DMS153 treated with DMSO at 0.1 percent for 48 hours (cell line): ENCODE measurements at regions not wholly inside any gene's neighbourhood (a gene's known extent, or its start where the extent isn't known, plus 50 kb on each side); places are given as distances from the start of the nearest gene placed in this dataset.

Source experiments
- DNase-seq: peaks from one replicate; lab custom pipeline; 2025; ENCODE audit not compliant: unreplicated experiment; lab: John Stamatoyannopoulos, UW

DNA sequence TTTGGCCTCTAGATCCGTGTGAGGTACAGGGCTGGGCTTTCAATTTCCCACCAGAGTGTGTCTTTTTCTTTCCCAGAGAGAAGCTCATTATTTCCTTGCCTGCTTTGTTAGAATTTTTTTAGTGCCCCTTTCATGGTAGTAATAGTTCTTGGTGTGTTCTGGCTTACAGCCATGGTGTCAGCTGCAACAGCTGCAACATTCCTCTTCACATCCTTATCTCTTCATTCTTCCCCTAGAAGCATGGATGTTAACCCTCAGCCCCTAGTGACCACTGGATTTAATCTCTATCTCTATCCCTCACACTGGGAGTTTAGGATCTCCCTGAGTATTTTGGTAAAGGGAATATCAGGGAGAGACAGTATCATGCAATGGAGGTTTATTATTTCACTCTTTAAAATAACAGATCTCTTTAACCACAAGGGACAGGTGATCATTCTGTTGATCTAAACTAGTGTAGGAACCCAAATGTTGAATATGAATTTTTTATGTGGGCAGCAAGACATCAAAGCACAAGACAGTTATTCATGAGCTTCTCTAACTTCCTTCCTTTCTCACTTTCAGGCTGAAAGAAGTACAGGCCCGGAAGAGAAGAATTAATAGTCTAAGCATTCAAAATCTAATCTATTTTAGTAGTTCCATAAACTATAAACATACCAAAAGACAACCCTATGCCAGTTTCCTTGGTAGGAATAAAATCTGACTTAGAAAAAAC, 160.2 kb downstream of the FAM170A start:
- no peak for DNase-seq

DNA sequence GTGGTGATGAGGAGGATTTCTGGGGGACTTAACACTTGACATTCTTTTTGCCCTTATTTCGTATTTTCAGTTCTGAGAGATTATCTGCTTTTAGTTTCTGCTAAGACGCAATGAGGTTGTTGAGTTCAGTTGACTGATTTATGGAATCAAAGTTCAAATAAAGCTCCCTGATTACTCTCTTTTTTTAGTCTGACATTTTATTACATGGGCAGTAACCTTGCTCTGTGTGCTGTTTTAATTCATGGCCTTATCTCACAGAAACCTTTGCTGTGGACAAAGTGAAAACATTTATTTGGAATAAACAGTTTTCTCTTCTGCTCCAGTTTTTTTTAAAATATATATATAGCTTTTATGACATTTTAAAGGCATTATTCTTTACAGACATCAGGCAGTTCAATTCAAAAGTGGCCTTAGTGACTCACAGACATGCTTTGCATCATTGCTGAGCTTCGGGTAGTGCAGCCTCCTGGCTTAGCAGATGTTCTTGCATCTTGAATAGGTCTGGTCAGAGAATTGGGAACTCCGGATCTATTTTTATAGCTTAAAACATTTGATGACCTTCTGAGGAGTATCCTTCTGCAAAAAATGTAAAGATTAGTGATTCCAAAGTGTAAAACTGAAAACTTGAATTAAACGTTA, 162.9 kb downstream of the FAM170A start:
- no peak for DNase-seq

DNA sequence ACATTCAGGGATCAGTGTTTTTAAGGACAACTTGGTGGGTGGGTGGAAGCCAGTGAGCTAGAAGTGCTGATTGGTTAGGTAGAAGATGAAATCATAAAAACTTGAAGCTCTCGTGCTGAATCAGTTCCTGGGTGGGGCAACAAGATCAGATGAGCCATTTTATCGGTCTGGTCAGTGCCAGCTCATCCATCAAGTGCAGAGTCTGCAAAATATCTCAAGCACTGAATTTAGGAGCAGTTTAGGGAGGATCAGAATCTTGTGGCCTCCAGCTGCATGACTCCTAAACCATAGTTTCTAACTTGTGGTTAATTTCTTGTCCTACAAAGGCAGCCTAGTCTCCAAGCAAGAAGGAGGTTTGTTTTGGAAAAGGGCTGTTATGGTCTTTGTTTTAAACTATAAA, 166.4 kb downstream of the FAM170A start:
- DNase-seq = no peak

DNA sequence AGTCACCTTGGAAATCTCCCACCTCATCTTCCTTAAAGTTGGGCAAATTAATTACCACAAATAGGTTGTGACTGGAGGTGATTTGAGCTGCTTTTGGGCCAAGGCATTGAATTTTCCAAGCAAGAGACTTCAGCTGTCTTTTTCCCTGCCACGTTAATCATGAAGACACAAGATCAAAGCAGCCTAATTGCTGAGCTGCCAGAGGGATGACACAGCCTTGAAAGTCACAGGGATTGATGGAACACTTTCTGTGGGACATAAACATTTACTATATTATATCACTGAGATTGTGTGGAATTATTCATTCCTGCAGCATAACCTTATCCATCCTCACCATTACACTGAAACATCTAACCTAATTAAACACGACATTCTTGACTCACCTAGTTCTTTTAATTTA, 172.2 kb downstream of the FAM170A start:
- no peak for DNase-seq

DNA sequence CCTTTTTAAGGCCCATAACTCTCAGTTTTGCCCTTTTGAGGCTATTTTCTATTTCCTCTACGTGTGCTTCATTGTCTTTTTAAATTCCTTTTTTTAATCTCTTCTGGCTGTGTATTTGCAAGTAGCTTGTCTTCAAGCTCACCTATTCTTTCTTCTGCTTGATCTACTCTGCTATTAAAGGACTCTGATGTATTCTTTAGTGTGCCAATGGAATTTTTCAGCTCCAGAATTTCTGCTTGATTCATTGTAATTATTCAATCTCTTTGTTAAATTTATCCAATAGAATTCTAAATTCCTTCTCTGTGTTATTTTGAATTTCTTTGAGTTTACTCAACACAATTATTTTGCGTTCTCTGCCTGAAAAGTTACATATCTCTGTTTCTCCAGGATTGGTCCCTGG, 178.7 kb downstream of the FAM170A start:
- no peak for DNase-seq

DNA sequence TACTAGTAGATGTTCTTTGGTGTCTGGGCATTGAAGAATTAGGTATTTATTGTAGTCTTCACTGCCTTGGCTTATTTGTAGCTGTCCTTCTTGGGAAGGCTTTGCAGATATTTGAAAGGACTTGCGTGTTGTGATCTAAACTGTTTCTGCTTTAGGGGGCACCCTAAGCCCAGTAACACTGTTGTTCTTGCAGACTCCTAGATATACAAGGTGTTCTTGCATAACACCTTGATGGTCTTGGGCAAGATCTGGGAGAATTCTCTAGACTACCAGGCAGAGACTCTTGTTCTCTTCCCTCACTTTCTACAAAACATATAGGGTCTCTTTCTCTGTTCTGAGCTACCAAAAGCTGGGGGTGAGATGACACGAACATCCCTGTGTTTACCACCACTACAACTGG, 179.1 kb downstream of the FAM170A start:
- no peak for DNase-seq

DNA sequence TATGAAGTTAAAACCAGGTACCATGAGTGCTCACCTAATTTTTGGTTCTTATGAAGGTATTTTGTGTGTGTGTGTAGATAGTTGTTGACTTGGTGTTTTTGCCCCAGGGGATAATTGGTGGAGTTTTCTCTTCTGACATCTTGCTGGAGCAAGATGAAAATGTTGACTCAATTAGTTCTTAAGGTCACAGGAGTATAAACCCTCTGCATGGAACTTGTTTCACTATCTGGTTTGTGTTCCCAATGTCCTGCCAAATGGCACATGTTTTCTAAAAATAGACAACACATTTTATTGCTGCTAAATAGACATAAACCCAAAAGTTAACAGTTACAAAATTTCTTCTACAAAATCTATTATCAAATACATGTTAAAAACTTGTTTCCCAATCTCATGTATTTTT, 180.9 kb downstream of the FAM170A start:
- no peak for DNase-seq

DNA sequence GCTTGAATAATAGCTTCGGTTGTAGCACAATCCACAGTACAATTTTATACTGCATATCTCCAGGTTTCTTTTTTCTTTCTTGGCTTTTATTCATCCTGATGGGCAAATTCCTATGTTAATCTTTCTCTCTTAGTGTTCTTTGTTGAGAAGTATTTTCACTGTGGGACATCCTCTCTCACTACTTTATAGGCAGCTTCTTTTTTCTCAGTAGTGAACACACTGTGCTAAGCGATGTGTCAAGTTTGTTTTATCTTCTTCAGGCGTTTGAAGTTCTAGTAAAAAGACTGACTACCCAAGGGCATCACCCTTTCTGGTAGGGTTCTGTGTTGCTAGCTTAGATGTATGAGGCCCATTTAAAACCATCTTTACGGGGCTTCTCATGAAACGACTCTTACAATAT, 182.1 kb downstream of the FAM170A start:
- no peak for DNase-seq

DNA sequence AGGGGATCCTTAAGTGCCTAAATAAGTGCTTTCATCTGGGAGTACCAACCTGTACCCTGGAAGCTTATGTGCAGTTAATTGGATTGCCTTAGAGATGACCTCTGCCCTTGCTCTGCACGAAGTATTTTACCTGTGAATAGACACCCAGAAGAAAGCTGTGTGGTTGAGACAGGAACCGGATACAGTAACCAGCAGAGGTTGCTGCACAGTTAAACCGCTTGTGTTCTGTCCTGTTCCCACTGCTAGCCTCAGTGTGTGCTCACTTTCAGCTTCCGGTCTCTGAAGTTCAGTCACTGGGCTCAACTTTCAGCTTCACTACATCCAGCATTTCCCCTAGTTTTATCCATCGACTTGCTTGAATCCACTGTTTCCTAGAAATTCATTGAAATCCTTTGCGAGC, 185.3 kb downstream of the FAM170A start:
- DNase-seq = no peak

DNA sequence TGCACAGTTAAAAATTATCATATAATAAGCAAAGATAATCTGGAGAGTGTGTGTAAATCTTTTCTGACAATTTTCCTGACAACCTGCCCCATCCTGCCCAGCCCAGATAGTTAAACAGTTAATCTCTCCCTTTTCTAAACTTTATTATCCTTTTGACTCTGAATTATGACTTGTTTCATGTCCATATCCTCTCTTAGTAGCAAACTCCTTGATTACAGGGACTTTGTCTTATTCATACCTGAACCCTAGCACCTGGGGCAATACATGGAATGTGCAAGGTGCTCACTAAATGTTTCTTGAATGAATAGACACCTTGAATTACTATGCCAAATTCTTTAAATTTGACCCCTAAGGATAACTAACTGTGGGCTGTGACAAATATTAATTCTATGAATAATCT, 186.7 kb downstream of the FAM170A start:
- DNase-seq = no peak

DNA sequence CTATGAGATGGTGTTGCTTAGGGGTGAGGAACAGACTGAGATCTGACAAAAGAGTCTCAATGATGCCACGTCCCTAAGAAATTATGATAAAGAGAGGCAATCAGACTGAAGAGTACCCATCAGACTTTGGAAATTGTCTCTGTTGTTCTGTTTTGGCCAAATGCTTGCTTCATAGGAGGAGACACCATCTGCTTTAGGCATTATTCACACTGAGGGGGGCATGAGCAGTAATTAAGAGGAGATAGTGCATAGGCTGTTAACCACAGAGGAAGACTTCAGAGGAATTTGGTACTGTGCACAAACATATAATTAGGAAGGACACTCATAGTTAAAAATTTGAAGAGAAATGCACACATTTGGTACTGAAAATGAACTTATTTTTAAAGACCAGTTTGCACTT, 190.7 kb downstream of the FAM170A start:
- no peak for DNase-seq

DNA sequence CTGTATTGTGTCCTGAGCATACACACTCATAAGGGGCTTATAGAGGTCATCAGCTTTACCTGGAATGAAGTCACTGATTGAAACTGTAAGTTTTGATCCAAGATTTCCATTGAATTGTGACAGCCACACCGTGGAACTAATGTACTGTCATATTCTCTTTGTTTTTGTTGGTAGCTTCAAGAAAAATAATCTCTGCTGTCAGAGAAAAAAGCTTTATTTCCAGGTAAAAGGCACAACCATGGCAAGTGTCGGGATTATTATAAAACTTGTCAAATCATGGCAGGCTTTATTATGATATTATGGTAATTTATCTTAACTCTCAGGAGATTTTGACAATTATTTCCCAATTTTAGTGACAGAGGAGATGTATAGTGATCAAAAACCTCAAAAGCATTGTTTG, 191.2 kb downstream of the FAM170A start:
- no peak for DNase-seq

DNA sequence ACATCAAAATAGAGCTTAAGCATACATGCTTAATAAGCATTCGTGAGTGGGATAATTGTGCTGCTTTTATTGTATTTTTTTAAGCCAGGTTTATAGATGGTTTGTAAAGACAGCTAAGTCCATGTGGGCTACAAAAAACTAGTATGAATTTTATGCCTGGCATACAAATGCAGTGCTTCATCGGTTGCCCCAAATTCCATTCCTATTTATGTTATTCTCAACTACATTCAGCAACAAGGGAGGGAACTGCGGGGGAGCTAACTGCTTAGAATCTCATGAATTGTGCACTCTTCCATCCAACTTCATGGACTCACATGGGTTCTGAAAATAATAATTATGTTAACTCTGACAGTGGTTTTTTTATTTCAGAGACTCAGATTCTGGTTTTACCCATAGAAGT, 199.2 kb downstream of the FAM170A start:
- DNase-seq = no peak

DNA sequence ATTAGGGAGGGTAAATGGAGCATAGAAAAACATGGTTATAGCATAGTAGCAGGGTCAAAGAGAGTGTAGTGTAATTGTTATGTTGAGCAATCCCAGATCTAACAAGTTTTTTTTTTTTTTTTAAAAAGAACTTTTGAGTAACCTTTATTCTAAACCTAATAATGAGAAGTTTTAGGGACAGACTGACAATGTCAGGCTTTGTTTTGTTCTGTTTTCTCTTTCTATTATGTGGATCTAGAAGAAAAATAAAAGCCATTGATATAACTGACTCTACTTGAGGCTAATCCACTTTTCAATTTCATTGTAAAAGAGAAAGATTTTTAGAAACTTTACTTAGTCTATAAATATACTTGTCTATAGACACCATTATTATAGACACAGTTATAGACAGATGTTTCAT, 200.0 kb downstream of the FAM170A start:
- DNase-seq = no peak

DNA sequence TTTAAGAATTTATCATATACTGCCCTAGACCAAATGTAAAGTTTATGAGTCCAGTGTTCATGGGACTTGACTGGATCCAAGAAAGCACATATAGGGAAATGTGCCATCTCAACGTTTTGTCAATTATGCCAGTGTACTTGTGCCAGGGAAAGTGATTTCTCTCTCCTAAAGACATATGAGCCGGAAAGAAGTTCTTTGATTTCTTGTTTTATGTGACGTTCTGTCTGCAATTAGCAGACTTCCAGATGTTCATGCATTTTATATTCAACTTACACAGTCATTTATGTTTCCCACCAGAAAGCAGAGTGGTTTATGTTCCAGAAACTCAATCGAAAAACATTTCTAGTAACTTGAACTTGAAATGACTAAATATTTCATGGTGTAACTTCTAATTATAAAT, 203.8 kb downstream of the FAM170A start:
- no peak for DNase-seq

DNA sequence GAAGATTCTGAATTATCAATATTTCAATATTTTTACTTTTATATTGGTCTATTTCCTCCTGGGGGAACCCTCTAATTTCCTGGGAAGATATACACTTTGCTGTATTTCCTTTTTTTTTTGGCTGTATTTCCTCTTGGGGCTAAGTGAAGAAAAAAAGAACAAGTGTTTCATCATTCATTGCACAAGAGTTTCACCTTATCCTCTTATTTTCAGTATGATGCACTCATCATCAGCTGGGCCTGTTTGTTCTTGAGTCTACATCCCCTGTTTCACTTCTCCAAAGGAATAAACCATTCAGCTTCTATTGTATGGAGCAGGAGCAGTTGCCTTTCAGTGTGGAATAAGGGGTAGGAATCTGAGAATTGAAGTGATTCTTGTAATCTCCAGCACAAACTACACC, 210.8 kb downstream of the FAM170A start:
- no peak for DNase-seq

DNA sequence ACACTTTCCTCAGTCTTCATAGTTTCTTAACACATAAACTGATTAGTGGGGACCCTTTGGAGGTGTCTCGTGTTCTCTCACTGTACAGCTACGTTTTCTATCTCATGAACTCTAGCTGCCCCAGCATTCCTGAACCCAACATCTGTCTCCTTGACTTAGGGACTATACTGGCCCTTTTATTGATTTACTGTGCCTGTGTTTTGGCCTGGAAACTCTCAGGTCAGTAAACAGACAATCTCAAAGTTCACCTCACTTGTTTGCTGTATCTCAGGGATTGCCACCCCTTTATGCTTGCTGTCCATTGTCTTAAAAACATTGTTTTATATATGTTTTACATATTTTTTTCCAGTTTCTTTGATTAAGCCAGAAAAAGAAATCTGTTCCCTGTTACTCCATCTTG, 222.8 kb downstream of the FAM170A start:
- DNase-seq = no peak

DNA sequence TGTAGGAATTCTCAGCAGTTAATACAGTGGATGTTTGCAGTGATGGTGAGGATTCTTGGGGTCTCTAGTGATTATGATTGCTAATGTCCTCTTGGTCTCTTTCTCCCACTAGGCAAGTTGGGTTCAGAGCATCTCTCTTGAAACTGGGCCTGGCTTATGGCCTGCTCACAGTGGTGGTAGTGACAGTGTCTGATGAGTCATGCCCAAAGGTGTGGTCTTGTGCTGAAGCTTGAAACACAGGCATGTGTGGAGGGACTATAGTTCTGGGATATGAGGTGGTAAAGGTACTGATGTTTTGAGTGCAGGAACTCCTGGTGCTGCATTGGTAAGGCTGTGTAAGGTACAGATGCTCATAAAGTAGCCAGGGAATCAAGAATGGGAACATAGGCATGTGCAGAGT, 231.1 kb downstream of the FAM170A start:
- DNase-seq = no peak

DNA sequence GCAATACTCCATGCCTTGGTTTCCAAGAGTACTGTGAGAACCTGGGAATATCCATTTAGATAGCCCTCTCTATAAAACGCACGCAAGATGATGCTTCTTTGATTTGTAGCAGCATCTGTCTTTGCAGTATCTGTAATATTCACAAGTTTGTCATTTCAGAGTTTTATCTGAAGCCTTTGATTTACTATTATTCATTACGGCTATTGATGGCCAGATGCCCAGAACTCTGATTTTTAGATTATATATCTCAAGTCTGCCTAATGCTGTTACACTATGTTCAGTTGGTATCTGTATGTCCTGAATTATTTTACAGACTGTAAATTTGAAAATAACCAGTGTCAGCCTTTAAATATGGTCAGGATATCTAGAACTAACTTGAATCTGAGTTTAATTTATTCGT, 233.3 kb downstream of the FAM170A start:
- DNase-seq = no peak

DNA sequence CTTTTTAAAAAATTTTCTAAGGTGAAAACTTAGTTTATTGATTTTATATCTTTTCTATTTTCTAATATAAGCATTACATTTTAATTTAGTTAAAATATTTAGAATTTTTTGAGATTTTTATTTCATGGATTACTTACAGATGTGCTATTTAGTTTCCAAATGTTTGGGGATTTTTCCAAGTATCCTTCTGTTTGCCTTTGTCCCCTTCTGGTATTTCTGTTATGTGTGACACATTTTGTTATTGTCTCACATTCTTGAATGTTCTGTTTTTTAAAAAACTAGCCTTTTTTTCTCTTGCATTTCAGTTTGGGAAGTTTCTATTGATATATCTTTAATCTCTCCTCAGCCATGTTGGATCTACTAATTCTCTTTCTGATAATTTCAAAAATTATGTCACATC, 234.9 kb downstream of the FAM170A start:
- no peak for DNase-seq

DNA sequence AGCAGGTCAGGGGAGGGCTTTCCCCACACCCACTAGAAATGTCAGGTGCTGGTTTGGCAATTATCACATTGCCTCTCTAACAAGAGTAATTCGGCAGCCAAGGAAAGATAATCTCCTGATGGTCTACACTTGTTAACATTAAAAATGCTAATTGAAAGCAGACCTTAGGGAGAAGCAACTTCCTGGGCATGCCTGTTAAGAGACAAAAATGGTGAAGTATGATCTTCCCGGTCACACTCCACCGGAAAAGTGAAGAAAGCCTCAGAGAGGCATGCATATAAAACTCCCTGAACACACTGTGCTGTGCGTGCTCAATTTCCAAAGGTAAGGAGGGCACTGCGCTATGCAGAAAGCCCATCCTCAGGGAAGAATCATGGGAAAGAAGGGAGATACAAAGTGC, 244.3 kb downstream of the FAM170A start:
- no peak for DNase-seq

DNA sequence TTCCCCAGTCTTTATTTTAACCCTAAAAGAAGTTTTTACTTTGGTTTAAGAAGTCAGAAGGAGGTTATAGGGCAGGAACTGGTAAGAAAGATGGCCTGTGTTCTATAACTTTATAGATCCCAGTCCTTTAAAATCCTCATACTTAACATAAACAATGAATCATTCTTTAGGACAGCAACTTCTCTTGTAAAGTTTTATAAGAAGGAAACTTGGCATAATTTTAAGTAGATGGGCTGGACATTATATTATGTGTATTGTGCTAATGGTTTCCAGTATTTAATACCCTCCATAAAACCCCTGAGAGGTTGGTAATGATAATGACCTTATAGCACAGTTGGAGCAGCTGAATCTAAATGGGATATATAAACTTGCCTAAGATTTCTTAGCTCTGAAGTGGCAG, 247.2 kb downstream of the FAM170A start:
- DNase-seq = no peak

DNA sequence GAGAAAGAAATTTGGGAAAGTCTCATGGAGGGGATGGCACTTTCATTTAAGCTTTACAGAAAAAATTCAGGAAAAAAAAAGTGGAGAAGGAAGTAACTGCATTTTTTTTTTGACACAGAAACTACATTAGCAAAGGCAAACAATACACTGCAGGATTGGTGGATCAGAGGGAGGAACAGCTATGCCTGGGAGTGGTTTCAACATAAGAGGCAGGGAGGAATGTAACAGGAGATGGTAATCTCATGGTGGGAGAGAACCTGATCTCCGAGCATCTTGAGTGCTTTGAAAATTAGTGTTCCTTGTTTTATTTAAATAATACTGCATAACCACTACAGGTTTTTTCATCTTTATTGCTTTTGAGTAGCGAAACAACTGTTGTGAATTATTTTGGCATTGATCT, 249.4 kb downstream of the FAM170A start:
- DNase-seq = no peak
